ENCODE measurements at regions not wholly inside any gene's neighbourhood (a gene's known extent, or its start where the extent isn't known, plus 50 kb on each side); places are given as distances from the start of the nearest gene placed in this dataset.

DNA sequence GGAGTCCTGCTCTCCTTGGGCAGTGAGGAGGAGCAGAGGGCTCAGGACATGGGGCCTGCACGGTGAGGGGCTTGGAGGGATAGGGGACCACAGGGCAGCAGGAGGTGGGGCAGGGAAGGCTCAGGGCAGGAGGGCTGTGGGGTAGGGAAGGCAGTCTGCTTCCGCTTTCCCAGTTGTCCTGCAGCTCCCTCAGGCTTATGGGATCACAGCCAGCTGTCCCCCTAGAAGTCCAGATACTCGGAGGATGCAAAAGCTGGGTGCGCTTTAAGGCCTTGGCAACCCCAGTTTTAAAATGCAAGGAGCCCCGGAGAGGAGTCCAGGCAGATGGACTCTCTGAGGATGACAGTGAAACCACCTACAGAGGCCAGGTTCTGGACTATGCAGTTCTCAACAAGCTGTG lies 299.1 kb upstream of the FOXF1 start:
- DNase-seq (ENCODE audit: low spot score), result no peak
- H3K27ac ChIP-seq, result no peak overlapping the region
- TF ChIP-seq, protein P1, sequence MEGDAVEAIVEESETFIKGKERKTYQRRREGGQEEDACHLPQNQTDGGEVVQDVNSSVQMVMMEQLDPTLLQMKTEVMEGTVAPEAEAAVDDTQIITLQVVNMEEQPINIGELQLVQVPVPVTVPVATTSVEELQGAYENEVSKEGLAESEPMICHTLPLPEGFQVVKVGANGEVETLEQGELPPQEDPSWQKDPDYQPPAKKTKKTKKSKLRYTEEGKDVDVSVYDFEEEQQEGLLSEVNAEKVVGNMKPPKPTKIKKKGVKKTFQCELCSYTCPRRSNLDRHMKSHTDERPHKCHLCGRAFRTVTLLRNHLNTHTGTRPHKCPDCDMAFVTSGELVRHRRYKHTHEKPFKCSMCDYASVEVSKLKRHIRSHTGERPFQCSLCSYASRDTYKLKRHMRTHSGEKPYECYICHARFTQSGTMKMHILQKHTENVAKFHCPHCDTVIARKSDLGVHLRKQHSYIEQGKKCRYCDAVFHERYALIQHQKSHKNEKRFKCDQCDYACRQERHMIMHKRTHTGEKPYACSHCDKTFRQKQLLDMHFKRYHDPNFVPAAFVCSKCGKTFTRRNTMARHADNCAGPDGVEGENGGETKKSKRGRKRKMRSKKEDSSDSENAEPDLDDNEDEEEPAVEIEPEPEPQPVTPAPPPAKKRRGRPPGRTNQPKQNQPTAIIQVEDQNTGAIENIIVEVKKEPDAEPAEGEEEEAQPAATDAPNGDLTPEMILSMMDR (conservative IDR thresholded peaks at IDR 0.05; ENCODE audit: low read depth), result no peak
- ChIA-PET CTCF (no interaction called here), POLR2A (ENCODE audit: low non-redundant PET) (no interaction called here)

DNA sequence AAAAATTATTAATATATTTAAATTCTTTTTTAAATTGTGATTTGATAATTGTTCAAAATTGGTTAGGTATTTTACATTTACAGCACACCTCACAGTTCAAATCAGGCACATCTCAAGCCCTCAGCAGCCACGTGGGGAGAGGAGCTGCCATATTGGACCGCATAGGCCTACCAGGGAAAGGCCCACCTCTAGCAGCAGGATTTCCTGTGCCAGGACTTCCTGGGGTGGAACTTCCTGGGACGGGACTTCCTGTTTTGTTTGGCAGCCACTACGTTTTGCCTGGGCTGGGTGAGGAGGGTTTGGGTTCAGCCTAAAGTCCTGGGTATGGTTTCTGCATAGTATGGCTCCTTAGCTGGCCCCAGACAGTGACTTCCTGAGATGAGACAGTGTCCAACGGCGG lies 298.5 kb upstream of the FOXF1 start:
- no peak for DNase-seq (ENCODE audit: low spot score)
- CTCF ChIA-PET, result no interaction called here
- POLR2A ChIA-PET (ENCODE audit: low non-redundant PET), result no interaction called here
- H3K27ac ChIP-seq, result no peak overlapping the region
- TF ChIP-seq, protein P1 (conservative IDR thresholded peaks at IDR 0.05; ENCODE audit: low read depth), result no peak

DNA sequence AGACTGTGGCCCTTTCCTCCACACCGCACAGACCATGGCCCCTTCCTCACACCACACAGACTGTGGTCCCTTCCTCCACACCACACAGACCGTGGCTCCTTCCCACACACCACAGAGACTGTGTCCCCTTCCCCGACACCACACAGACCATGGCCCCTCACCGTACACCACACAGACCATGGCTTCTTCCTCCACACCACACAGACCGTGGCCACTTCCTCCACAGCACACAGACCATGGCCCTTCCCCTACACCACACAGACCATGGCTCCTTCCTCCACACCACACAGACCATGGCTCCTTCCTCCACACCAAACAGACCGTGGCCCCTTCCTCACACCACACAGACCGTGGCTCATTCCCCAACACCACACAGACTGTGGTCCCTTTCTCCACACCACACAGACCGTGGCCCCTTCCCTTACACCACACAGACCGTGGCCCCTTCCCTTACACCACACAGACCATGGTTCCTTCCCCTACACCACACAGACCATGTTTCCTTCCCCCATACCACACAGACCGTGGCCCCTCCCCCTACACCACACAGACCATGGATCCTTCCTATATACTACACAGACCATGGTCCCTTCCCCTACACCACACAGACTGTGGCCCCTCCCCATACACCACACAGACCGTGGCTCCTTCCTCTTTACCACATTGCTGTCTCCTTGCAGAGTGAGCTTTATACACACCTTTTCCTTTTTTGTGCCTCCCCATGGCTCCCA lies 297.5 kb upstream of the FOXF1 start:
- no peak overlapping the region for H3K27ac ChIP-seq
- TF ChIP-seq, protein P1 (conservative IDR thresholded peaks at IDR 0.05; ENCODE audit: low read depth), result no peak
- DNase-seq (ENCODE audit: low spot score), result no peak
- POLR2A ChIA-PET (ENCODE audit: low non-redundant PET), result no interaction called here
- CTCF ChIA-PET, result no interaction called here

DNA sequence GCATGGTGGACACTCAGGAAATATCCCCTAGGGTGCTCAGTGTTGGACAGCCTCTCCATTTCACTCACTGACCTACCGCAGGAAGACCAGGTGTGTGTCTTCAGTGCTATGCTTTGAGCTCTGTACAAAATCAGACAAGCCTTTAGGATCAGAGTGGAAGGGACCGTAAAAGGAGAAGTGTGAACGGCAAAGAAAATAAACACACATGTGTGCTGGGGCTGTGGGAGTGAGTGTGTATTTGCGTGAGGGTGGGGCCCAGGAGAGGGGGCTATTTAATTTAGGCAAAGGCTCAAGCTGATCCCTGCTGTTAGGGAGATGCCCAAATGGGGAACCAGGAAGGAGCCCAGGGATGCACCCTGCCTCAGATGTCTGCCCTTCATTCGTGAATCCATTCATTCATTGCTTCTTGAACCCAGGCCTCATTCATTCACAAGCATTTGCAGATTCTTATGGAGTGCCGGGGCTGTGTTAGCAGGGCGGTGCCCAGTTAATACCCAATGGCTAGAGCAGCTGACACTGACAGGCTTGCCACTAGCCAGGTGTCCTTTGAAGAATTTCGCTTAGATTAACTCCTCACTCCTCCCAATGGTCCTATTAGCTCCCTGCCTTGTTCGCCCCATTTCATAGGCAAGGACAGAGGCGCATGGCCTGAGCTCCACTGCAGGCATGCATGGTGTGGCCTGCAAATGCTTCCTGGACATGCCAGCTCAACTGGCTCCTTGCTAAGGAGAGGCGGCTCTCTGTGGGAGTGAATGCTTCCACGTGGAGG lies 296.7 kb upstream of the FOXF1 start:
- H3K27ac ChIP-seq, result no peak overlapping the region
- CTCF ChIA-PET, result interaction anchor here (0.5 kb wide), 1 partner anchor 10 kb away, joined by 11 read pairs; no protein-coding TSS in a partner anchor
- POLR2A ChIA-PET (ENCODE audit: low non-redundant PET), result no interaction called here
- no peak for DNase-seq (ENCODE audit: low spot score)
- TF ChIP-seq, protein P1 (conservative IDR thresholded peaks at IDR 0.05; ENCODE audit: low read depth), result no peak

DNA sequence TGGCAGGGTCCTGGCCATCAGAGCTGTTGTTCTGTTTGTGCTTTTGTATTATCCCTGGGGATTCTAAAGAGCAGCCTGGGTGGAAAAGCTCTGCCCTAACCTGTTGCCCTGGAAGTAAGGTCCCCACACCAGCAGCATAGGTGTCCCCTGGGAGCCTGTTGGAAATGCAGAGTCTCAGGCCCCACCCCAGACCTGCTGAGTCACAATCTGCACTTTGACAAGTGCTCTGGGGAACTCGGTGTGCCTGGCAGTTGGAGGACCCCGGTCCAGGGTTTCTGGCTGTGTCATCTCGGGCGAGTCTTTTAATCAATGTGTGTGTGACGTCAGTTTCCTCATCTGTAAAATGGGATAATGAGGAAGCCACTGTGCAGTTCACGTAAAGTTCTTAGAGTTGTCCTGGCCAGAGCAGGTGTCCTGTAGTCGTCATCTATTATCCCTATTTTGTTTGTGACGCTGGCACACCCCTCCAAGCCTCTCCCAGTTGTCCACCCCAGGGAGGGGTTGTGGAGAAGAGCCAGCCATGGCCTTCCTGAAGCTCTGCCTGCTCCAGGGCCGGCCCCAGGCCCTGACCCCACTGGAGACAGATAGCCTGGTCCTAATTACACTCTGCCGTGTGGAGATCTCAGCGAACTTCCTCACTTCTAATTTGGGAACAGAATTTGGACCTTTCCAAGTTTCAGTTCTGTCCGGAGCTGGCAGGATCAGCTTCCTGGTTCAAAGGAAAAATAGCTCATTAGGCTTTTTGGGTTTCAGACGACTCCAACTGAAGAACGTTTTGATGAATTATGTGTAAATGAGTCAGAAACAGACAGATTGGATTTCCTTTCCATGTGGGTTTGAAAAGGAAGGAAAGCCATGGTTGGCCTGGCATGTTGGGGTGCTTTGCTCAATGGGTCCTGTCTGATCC lies 295.7 kb upstream of the FOXF1 start:
- H3K27ac ChIP-seq, result no peak overlapping the region
- TF ChIP-seq, protein P1 (conservative IDR thresholded peaks at IDR 0.05; ENCODE audit: low read depth), result no peak
- ChIA-PET POLR2A (ENCODE audit: low non-redundant PET) (no interaction called here), CTCF (interaction anchor here (0.6 to 0.7 kb wide), 3 partner anchors 9 to 186 kb away, joined by 3 read pairs; no protein-coding TSS in a partner anchor)
- DNase-seq (ENCODE audit: low spot score), result no peak
